ENCODE measurements at regions not wholly inside any gene's neighbourhood (a gene's known extent, or its start where the extent isn't known, plus 50 kb on each side); places are given as distances from the start of the nearest gene placed in this dataset.

DNA sequence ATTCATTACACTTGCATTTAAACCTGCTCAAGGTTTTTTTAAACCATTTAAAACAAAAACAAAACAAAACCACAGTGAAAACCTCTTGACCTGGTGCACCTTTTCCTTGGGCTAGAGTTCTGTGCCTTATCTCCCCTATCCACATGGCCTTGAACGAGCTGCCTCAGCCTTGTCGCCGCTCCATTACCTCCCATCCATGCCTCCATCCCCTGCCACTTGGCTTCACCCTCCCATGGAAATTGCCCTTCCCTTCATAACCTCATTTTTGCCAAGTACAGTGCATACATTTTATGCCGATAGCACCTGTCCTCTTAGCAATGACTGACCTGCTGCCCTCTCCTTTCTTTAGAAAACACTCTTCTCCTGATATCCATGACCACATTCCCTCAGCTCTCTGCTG, 188.6 kb upstream of the ASIC2 start:
- DNase-seq: no peak

DNA sequence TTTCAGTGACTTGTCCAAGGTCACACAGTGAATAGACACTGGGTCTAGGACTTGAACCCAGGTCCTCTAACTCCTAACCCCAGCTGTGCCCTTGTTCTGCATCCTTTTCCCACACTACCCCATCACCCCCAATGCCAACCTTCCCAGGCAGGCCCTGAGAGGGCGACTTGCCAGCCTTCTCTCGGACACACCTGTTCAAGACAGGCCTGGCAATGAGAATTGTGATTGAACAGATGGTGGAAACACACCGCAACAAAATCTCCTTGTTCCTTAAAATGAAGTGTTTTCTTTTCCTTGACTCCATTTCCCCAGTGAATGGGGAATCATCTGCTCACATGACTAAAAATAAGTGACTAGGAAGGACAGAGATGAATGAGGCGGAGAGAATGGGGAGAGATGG, 189.5 kb upstream of the ASIC2 start:
- no peak for DNase-seq

DNA sequence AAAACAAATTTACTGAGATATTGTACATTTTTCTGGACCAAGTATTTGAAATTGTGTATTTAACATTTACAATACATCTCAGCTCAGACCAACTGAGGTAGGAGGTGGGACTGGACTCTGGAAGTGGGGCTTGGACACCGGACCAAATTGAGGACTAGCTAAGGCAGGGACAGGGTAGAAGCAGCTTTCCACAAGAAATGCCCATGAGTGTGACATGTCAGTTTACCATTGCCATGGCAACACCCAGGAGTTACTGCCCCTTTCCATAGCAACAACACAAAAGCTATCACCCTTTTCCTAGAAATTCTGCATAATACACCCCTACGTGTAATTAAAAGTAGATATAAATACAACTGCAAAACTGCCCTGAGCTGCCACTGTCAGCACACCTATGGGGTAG, 191.5 kb upstream of the ASIC2 start:
- no peak for DNase-seq

DNA sequence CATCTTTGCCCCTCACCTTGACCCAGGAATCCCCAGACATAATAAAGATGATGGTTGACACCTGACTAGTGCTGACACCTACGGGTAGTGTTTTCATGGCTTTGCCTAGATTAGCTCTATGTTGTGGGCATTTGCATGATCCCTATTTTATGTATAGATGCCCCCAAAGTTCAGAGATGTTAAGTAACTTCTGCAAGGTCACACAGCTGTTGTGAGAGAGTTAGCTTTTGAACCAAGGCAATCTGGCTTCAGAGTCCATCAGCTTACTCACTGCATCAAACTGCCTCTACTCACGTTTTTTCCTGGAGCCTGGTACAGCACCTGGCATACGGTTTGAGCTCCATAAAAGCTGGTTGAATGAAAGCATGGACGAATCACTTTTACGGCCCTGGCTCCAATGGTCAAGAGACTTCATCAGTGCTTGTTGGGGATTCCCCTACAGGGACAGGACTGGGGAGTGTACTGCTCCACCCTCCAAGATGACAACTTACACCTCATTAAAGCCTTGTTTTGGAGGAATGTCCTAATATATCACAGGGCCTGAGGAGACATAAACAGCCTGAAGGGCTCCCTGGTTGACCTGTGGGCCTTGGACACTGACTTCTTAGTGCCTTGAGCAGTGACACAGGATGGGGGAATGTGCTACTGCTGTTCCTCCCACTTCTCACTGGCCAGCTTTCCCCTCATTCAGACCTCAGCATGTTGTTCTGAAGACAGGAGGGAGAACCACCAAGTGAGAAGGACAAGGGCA, 193.2 kb upstream of the ASIC2 start:
- DNase-seq: no peak

DNA sequence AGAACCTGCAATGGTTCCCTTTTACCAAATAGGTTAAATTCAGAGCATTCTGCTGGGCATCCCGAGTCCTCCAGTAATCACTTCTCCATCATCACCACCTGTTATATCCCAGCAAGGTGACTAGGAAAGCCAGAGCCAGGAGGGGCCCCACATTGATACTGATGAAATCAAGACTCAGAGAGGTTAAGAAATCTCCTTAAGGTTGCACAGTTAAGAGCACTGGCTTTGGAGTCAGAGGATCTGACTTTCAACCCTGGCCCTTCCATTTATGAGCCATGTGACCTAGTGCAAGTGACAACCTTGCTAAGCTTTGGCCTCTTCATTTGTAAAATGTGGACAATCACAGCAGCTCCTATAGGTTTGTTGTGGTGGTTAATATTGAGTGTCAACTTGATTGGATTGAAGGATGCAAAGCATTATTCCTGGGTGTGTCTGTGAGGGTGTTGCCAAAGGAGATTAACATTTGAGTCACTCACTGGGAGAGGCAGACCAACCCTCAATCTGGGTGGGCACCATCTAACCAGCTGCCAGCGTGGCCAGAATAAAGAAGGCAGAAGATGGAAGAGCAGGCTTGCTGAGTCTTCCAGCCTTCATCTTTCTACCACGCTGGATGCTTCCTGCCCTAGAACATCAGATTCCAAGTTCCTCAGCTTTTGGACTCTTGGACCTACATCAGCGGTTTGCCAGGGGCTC, 194.2 kb upstream of the ASIC2 start:
- no peak for DNase-seq

DNA sequence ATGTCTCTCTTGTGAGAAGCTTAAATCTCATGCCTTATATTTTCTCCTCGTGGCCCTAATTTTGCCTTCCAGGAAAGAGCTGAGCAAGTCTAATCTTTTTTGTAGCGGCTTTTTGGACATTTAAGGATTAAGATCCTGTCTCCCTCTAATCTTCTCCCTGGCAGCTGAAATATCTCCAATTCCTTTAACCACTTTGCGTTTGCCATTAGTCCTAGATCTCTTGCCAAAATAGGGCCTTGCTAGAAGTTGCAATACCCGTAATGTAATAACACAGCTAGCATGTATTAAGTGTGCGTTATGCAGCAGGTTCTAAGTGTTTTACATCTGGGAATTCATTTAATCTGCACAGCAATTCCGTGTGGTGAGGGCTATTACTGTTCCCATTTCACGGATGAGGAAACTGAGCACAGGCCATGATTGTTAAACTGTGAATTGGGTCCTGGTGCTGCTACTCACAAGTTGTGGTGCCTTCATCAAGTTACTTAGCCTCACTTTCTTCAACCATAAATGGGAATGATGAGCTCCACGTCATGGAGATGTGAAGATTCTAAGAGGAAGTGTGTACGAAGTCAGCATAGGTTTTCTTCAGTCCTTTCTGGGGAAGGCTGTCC, 198.9 kb upstream of the ASIC2 start:
- no peak for DNase-seq

DNA sequence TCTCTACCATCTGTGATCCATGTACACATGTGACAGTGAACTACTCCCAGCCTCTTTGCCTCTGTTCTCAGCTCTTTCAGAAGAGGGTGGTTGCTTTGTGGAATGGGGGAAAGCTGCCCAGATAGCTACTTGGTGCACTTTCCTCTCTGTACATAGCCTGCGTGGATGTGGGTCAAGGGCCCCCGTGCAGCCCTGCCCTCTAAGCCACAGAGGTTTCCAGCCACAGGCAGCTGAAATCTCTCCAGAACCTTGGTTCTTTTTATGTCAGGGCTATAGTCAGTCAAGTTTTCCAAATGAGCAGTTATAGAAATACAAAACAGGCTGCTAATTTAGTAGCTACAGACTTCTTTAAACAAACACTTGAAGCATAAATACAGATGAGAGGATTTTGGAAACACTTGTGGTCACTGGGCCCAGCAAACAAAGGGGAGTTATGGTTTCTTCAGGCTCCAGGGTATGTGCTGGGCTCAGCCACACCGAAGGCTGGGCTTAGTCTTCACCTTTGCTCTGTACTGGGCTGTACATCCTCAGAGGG, 199.7 kb upstream of the ASIC2 start:
- DNase-seq: no peak

DNA sequence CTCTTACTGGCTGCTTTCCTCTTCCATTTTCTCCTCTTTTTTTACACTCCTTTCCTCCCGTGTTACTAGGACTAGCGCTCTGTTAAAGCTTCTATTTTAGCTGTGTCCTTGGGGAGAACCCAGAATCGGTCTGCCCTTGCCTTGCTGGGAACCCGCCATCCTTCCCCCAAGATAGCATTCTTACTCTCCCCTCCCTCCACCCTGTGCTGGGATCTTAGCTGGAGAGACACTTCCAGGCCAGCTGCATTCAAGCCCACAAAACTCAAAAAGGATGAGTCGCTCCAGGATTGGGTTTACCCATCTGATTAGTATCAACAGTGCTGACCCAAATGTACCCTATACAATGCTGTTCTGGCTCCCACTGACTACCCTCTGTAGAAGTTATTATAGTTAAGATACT, 200.5 kb upstream of the ASIC2 start:
- no peak for DNase-seq

DNA sequence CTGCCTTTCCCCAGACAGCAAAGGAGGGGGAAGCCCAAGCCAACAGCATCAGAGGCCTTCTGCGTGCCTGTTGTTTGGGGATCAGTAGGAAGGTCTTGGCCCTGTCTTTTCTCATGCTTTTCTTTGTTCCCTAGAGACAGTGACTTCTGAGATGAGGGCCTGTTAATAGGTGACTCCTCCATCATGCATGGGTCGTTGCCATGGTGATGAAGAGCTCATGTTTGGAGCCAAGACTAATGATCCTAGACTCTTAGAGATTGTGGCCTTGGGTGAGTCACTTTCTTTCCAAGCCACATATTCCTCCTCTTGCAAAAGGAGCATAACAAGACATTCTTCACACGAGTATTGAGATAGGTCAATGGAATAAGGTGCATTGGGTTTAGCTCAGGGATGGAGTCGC, 201.1 kb upstream of the ASIC2 start:
- DNase-seq: no peak

DNA sequence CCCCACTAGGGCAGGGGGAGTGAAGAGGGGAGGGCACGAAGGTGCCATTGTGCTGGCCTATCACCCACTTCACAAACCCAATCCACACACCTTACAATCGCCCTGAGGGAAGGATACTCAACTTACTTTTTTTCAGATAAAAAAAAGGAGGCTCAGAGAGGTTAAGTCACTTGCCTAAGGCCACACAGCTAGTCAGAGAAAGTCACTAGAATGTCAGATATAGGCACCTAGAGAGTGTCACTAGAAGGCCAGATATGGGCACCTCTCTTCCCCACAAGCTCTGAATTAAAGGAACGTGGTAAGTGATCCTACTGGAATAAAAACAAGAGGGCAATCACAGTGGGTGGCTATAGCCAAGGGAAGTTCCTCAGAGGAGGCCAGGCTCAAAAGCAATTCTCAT, 204.5 kb upstream of the ASIC2 start:
- no peak for DNase-seq

DNA sequence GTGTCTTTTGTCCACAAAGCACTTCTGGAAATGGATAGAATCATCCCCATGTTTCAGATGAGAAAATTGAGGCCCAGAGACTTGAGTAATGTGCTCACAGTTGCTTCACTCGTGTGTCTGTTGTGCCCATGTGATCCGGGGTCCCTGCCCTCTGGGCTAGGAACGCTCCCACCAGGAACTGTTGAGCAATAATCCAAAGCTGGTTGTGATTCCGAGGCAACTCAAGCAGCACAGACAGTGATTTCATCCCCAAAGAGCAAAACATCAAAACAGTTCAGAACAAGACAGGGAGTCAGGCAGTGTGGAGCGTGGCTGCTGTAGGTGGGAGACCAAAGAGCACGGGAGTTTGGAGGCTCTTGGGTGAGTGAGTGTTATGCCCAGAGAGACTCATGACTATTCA, 205.0 kb upstream of the ASIC2 start:
- DNase-seq: no peak

DNA sequence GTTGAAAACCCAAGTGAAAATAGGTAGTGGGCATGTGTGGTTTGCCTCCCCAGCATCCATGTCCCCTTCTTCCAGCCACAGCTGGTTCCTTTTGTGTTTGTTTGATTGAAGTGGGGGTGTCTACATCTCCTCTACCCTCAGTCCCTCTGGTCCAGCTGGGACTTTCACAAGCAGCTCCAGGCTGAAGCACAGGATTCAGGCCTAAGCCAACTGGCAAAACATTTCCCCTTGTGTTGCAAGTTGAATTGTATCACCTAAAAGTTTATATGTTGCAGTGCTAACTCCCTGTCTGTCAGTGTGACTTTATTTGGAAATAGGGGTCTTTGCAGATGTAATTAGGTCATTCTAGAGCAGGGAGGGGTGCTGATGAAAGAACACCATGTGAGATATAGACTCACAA, 205.9 kb upstream of the ASIC2 start:
- no peak for DNase-seq

DNA sequence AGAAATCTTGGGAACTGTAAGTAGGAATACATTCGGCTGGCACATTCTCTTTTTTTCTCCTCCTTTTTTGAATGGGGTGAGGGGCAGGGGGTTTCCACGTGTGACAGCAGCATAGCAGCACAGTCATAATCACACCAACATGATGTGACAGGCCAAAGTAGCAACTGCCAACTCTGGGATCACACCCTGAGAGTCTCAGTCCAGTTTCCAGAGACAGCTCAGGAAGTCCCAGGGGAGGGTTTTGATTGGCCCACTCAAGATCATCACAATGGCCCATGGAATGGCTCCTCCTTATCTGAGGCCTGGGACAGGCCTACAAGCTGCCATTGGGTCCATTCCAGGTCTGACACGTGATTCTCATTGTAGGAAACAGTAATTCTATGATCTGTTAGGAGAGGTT, 207.1 kb upstream of the ASIC2 start:
- DNase-seq: no peak

DNA sequence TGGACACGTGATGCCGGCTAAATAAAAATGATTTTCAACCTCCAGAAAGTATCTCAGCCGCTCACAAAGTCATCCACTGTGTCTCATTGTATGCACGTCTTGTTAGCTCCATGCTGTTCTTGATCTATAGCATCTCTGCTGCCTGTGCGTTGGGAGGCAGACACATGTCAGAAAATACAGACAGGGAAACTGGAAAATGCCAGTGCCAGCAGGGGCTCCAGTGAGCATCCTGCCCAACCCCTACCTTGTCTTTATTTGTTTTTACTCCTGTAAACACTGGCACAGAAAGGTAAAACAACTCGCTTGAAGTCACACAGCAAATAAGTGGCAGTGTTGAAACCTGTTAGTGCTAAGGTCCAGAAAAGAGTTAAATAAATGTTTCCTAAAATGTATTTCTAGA, 208.1 kb upstream of the ASIC2 start:
- no peak for DNase-seq

DNA sequence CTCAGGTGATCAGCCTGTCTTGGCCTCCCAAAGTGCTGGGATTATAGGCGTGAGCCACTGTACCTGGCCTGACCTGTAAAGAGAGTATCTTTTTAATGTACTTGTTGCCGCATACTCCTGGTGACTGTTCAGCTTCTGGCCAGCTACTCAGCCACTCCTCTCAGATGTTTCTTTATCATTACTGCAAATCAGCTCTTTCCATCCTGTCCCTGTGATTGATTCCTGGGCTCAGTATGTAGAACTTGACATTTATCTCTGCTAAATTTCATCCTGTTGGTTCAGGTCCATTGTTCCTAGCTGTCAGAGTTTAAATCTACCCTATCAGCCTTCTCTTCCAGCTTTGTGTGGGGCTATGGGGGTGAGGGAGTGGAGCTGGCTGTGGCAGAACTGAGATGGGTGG, 211.5 kb upstream of the ASIC2 start:
- no peak for DNase-seq

DNA sequence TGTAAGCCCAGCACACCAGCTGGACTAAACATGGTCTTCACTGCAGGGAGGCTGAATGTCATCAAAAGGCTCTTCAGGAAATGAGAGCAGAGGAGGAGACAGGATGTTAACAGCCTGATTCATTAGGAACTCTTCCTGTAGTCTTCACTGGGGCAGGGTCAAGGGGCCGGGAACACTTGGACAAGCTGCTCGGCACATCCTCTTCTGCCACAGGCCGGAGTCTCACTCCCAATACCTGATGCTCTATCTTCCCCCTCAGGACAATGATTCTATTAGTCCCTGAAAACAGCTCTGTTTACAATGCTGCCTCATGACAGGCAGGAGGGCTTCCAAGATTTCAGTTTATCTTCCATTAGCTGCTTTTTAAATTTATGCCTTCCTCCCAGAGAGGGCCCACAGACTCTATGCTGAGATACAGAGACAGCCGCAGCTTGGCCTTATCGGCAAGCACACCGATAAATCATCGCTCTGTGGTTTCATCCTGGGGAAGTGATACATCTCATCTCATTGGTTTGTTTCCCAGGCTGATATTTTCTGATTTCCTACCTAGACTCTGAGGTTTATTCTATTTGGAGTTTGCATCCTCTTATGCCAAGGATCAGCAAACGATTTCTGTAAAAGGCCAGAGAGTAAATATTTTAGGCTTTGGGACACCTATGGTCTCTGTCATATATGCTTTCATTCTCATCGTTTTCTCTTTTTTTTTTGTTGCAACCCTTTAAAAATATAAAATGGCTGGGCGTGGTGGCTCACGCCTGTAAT, 214.0 kb upstream of the ASIC2 start:
- DNase-seq: no peak

DNA sequence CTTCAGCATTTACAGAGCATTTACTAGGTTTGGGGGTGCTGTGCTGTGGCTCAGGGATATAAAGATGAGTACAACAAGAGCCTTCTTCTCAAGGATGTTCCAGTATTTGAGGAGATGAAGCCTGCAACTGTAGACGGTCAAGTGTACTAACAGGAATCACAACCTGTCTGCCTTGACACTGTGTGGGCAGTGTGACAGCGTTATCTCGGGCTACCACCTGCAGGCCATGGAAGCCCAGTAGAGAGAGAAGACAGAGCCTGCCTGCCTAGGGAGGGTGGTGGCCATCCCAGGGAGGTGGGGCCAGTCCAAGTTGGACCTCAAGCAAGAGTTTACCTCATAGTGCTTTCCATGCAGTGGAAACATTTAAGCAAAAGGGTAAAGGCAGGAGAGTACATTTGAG, 215.1 kb upstream of the ASIC2 start:
- DNase-seq: no peak

DNA sequence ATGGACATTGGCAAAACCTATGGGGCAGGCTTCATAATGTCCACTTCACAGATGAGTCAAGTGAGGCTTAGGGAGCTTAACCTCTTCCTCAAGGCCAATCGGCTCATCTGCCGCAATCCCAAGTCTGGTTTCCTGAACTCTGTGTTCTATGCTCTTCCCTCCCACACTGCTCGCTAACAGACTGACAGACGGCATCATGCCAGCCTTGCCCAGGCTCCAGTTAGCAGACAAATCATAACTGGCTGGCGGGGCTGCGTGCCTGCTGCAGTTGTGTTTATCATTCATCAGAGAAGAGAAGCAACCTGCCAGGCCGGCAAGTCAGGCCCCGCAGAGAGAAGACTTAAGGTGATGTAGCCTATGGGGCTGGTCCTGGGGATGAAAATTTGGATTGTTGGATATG, 216.2 kb upstream of the ASIC2 start:
- DNase-seq: no peak

DNA sequence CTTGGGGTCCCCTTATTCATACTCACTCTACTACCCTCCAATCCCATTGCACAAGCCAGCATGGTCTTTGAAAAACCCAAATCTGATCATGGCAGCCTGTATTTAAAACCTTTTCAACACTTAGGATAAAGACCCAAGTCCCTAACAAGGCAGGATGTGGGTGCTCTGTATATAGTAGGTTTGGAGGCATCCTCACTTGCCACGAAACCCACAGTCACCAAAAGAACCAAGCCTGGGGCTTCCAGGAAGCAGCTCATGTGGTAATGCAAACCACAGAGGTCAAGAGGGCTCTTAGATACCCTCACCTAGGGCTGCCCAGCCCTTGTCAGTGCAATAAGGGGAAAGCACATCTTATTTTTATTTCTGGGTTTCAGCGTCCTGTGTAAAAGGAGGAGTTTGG, 218.6 kb upstream of the ASIC2 start:
- no peak for DNase-seq

DNA sequence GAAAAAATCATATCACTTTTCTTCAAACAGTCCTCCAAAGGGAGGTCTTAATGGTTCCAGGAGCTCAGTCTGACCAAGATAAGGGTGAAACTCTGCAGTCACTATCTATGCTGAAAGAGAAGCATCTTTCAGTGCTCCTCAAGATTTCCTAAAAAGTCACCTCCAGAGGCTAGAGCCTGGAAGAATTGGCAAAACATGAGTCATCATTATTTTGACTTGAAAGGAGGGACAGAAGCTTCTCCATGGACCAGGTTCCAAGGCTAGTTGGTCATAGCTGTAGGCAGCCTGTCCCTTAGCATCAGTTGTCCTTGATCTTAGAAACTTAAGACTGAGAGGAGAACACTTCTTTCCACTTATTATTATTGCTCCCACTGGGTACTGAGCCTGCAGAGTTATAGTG, 219.0 kb upstream of the ASIC2 start:
- DNase-seq: no peak

DNA sequence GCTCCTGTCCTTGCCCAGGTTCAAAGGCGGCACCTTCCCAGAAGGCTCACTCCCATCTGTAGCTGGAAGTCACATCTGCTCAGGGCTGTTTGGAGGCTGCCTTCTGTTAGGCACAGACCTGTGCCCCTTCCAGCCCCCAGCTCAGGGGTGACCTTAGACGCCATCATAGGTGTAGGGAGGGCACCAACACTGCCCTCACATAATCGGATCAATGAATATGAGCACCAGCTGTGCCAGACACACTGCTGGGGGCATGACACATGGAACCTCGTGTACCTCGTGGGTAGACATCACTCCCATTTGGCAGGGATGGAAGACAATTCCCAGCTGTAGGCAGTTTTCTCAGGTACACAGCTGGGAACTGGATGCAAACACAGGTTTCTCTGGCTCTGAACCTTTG, 220.7 kb upstream of the ASIC2 start:
- no peak for DNase-seq

DNA sequence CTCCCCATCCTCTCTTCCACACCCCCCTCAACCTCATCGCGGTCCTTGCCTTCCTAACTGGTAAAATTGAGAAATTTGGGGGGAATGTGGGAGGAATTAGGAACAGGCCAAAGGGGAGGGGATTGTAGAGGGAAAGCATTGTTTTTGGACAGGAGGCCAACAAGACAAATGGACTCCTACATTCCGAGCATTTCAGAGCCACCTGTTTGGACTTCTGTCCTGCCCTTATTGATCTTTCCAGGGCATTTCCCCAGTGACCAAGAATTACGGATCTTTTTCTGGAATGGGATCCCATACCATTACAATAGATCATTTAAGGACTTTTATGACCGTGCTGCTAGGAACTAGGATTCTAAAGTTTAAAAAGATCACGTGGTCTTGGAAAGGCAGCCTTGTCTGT, 221.3 kb upstream of the ASIC2 start:
- DNase-seq: no peak

DNA sequence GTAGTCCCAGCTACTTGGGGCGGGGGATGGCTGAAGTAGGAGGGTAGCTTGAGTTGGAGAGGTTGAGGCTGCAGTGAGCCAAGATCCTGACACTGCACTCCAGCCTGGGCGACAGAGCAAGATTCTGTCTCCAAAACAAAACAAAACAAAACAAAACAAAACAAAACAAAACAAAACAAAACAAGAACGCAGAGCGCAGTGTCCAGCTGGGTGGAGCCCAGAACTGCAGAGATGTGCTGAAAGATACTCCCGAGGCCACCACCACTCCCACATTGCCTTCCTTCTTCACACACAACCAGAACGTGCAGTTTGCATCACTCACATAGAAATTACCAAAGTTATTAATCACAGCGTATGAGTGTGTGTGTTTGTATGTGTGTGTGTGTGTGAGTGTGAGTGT, 222.9 kb upstream of the ASIC2 start:
- no peak for DNase-seq

DNA sequence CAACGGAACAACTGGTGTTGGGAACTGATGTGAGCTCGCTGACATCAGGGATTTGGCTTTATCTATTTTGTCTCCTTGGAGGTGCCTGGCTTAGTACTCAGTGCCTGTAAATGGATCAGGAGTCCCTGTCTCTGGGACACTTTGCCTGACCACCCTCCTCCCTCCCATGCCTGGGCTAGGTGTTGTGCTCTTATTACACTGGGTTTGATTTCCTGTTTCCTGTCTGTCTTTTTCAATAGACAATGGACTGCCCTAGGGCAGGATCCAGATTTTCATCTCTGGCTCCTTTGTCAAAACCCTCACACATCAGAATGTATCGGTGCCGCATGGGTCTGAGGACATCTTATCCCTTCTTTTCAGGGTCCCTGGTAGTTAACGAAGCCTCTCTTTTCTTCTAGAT, 223.6 kb upstream of the ASIC2 start:
- no peak for DNase-seq

Measured in NCI-H187 treated with DMSO at 0.1 percent for 48 hours (cell line).